Neural cell (in vitro differentiated cells): ENCODE measurements at regions not wholly inside any gene's neighbourhood (a gene's known extent, or its start where the extent isn't known, plus 50 kb on each side); places are given as distances from the start of the nearest gene placed in this dataset.

Experiments used
- CTCF ChIP-seq: fragments of 450-650 bp; IDR thresholded peaks from 2 replicates; pipeline ENCODE4 v1.5.1; 2014; ENCODE audit warnings: antibody characterized with exemption, mild to moderate bottlenecking, moderate library complexity; ENCODE audit not compliant: poor library complexity, severe bottlenecking
- MXI1 ChIP-seq: fragments of 450-650 bp; conservative IDR thresholded peaks from 2 replicates; pipeline ENCODE4 v1.6.1; 2014; ENCODE audit warnings: antibody characterized with exemption, mild to moderate bottlenecking; ENCODE audit not compliant: poor library complexity, severe bottlenecking
- POLR2AphosphoS5 ChIP-seq: IDR thresholded peaks from 2 replicates; pipeline ENCODE4 v1.6.1; 2012
- REST ChIP-seq: IDR thresholded peaks from 2 replicates; pipeline ENCODE4 v1.6.1; 2012; ENCODE audit warnings: borderline replicate concordance

- TF ChIP-seq CTCF (no peak), POLR2AphosphoS5 (no peak), MXI1 (no peak), REST (no peak)
These were observed 401.6 kb downstream of the COG6 start for GRCh38 chr13:40056898-40057619.
